Astrocyte of the spinal cord (primary cell): ENCODE measurements at regions not wholly inside any gene's neighbourhood (a gene's known extent, or its start where the extent isn't known, plus 50 kb on each side); places are given as distances from the start of the nearest gene placed in this dataset.
"Not testable (repeated sequence)": the region's sequence is repeated elsewhere in the genome, so short reads cannot be mapped to it uniquely, and the experiment has no call there.

Source experiments
- DNase-seq: peaks from one replicate; pipeline ENCODE4 v3.0.0; 2011; ENCODE audit warnings: low read depth, low spot score
- H3K4me3 ChIP-seq: 2 replicates; pipeline ENCODE4 v1.5.1; 2011; ENCODE audit warnings: low read depth, mild to moderate bottlenecking, low read length, moderate library complexity
- CTCF ChIP-seq: IDR thresholded peaks from 2 replicates; pipeline ENCODE4 v1.5.1; 2012; ENCODE audit warnings: low read depth, mild to moderate bottlenecking, low read length, inconsistent platforms
- in situ Hi-C: cut with HindIII; loops from 2 replicates; pipeline ENCODE4 v1.10.0; 2017; ENCODE audit warnings: low sequenced_read_pairs

GRCh38 chr18:76615065-76615733, 120.2 kb upstream of the ZNF516 start:
- TF ChIP-seq CTCF, result no peak
- no peak overlapping the region for H3K4me3 ChIP-seq
- DNase-seq, result no peak
- in situ Hi-C loops, result no loop called here

- no peak for TF ChIP-seq CTCF
Observed at GRCh38 chr18:76613755-76614120, 118.7 kb upstream of the ZNF516 start.

GRCh38 chr18:76613053-76613754, 118.2 kb upstream of the ZNF516 start:
- no peak for TF ChIP-seq CTCF
- DNase-seq, result no peak
- no peak overlapping the region for H3K4me3 ChIP-seq
- in situ Hi-C loops, result no loop called here

More at GRCh38 chr18:76613755-76614120, 118.7 kb upstream of the ZNF516 start:
- in situ Hi-C loops, result no loop called here
- no peak for DNase-seq
- no peak overlapping the region for H3K4me3 ChIP-seq

- in situ Hi-C loops, H3K4me3 ChIP-seq, DNase-seq: not testable (repeated sequence)
Observed at GRCh38 chr18:76611750-76612045, 116.7 kb upstream of the ZNF516 start.

GRCh38 chr18:76610933-76611749, 116.1 kb upstream of the ZNF516 start:
- in situ Hi-C loops, result no loop called here
- H3K4me3 ChIP-seq, result peak overlapping the region; percentile 24

GRCh38 chr18:76610012-76610411, 115.0 kb upstream of the ZNF516 start:
- TF ChIP-seq CTCF, result no peak
- no peak overlapping the region for H3K4me3 ChIP-seq
- in situ Hi-C loops, result no loop called here
- no peak for DNase-seq

More at GRCh38 chr18:76610933-76611749, 116.1 kb upstream of the ZNF516 start:
- DNase-seq, result peak; percentile 45
- no peak for TF ChIP-seq CTCF
